PC-9 (cell line): ENCODE measurements at regions not wholly inside any gene's neighbourhood (a gene's known extent, or its start where the extent isn't known, plus 50 kb on each side); places are given as distances from the start of the nearest gene placed in this dataset.

Source experiments
- CTCF ChIP-seq: fragments of 200-600 bp; sonication (generic); conservative IDR thresholded peaks from 2 replicates; pipeline ENCODE4 v1.6.1; 2017; ENCODE audit warnings: mixed run types, antibody characterized with exemption, mild to moderate bottlenecking, moderate library complexity
- EZH2 ChIP-seq: fragments of 200-600 bp; sonication (generic); IDR thresholded peaks from 2 replicates; pipeline ENCODE4 v1.8.0; 2017; ENCODE audit warnings: antibody characterized with exemption, low read depth

GRCh38 chr11:22433517-22433916, 95.3 kb downstream of the SLC17A6 start:
- TF ChIP-seq CTCF (no peak), EZH2 (no peak)
